AG08396 (cell line): ENCODE measurements at regions not wholly inside any gene's neighbourhood (a gene's known extent, or its start where the extent isn't known, plus 50 kb on each side); places are given as distances from the start of the nearest gene placed in this dataset.
"Not testable (repeated sequence)": the region's sequence is repeated elsewhere in the genome, so short reads cannot be mapped to it uniquely, and the experiment has no call there.

ENCODE experiments used
- DNase-seq: peaks from one replicate; pipeline ENCODE4 v3.0.0; 2012; ENCODE audit warnings: low spot score, mixed read lengths

DNA sequence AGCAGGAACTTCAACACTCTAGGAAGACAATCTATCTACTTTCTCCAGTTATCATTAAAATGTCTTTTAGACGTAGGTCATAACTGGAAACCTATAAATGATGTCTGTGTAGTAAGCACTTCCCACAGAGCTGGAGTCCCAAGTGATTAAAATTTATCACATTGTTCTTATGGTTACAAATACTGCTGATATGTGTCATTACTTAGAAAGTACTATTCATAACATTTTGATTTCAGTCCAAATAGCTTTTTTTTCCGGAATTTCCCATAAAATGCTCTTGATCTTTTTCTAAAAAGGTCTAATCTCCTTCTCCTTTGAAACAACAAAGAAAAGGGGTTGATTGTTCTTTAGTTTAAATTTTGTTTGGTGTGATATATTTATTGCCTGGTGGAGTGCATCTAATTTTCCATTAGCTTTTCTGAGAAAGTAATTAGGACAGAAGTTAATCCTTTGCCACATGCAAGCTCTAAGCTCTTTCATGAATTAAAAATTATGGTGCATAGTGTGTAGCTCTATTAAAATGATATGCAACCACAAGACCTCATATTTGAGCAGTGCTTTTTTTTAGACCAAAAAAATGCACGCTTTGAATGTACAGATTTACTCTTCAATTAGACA is 132.7 kb upstream of the TCF21 start:
- no peak for DNase-seq

DNA sequence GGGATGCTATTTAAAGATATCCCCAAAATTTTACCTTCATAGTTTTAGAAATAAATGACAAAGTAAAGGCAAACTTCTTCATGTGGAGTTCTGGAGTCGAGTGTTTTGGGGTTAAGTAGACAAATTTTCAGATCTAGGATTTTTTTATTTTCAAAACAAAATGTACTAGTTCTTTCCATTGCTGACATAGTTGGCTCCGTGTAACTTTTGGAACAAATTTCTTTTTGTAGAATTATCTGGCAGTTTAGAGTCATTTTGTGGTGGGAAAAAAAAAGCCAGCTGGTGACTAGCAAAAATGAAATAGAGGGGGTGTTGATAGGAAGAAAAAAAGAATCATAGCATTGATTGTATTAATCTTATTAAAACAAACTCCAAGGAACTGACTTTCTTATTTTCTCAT is 131.6 kb upstream of the TCF21 start:
- DNase-seq, result no peak

- DNase-seq, result no peak
Observed at GRCh38 chr6:133758815-133759335, 130.0 kb upstream of the TCF21 start.

DNA sequence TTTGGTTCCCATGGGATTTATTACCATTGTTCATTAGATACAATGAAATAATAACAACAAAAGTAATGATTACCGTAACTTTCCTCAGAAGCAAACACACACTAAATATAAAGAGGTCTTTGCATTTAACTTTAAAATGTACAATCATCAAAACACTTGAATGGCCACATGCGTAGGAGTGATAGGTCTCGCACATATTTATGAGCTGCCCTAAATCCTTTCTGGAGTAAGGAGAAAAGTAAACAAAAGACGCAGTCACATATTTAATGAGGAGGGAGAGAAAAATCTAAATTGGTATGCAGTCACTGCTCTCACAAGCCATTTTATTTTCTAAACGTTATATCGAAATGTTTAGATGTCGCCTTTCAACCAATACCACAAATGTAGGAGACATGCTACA is 129.4 kb upstream of the TCF21 start:
- no peak for DNase-seq

DNA sequence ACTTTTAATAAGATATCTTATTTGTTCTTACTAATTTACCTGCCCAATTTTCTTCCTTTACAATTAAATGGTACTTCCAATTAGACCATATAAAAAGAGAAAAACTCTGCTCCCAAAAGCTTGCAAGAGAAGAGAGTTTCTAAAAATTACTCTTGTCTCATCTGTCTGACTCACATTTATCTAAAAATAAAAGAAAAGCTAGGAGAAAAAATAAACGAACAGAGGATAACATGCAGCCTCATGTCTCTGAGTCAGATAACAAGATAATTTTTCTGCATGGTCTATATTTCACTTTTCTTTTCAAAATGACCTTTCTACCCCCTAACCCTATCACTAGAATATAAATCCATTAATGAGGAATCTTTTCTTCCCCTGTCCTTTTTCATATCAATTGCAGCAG is 127.2 kb upstream of the TCF21 start:
- peak; percentile 34 for DNase-seq

GRCh38 chr6:133764008-133764753 is 124.7 kb upstream of the TCF21 start:
- peak; percentile 30 for DNase-seq

- no peak for DNase-seq
Observed at GRCh38 chr6:133764754-133765208, 124.1 kb upstream of the TCF21 start.

- no peak for DNase-seq
Observed at GRCh38 chr6:133767357-133767970, 121.4 kb upstream of the TCF21 start.

GRCh38 chr6:133768656-133769295 is 120.1 kb upstream of the TCF21 start:
- DNase-seq, result no peak

- DNase-seq, result no peak
Observed at GRCh38 chr6:133769463-133769862, 119.5 kb upstream of the TCF21 start.

- no peak for DNase-seq
Observed at GRCh38 chr6:133772567-133772966, 116.3 kb upstream of the TCF21 start.

DNA sequence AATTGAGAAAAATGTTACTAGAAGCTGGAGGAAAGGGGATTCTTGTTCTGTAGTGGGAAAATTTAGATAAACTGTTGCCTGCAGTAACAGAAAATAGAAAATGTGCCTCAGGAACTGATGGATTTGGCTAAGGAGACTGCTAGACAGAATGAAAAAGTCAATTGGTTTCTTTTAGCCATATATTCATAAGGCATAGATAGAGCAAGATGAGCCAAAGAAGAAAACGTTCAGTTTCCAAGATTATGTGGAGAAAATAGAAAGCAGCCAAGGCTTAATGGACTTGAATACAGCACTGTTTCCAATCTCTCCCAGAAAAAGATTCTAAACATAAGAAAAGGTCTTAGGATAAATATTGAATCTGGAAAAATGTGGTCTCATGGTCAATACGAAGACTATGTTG is 115.1 kb upstream of the TCF21 start:
- DNase-seq, result no peak

DNA sequence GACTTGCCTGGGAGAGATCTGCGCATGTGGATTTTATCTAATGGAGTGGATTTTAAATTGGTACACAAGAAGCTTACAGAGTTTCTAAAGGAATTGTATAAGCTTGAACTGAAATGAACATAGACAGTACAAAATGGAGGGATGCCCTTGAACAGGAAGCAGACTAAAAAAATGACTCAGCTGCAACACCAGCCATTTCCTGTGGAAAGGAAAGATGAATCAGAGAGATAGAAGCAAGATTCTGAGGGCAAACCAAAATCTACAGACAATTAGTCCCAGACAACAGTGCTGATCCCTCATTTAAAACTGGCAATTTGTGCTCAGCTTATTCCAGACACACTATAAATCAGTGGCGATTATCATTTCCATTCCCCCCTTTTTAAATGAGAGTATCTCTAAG is 114.6 kb upstream of the TCF21 start:
- peak; percentile 9 for DNase-seq

DNA sequence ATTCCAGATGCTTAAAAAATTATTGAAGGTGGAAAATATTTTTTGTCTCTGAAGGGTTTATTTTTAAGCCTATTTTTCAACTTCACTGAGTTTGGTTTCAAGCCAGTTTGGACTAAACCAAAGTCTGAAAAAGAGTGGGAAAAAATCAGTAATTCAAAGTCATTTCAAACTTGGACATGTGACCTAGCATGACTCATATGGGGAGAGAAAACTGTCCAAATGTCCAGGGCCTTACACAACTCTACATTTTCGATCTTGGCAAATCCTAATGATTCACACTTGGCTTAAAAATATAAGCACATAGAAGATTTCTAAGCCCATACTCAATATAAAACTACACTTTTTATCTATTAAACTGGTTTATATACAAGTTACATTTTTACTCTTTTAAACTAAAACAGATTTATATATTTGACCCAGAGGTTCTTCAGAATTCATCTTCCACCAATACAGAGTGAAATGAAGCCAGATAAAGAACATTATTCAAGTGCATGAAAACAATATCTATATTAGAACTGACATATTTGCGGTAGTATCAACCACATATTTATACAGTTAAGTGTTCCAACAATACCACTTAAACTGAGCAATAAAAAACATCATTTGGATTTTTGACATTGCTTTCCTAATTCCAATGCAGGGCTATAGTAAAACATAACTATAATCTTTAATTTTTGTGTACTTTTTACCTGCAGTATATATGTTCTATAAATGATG is 110.3 kb upstream of the TCF21 start:
- DNase-seq, result peak; percentile 44

GRCh38 chr6:133779916-133780695 is 108.8 kb upstream of the TCF21 start:
- DNase-seq, result no peak

DNA sequence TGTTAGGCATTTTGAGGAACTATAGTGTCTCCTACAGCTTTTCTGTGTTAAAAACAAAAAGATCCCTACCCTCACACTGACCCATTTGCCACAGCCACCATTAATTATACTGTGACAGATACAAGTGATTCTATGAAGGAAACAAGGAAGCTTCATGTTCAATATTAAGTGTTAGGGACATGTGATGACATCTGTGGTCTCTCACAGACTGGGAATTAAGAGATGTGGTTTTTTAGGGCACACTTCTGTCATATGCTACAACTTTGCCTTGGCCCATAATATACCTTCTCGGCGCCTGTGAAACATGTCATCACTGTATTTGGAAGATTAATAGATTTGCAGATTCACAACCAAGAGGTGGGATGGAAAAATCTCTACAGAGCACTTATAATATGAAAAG is 102.9 kb upstream of the TCF21 start:
- DNase-seq, result no peak

GRCh38 chr6:133787122-133787521 is 101.8 kb upstream of the TCF21 start:
- no peak for DNase-seq

GRCh38 chr6:133787859-133788505 is 100.9 kb upstream of the TCF21 start:
- DNase-seq, result no peak

DNA sequence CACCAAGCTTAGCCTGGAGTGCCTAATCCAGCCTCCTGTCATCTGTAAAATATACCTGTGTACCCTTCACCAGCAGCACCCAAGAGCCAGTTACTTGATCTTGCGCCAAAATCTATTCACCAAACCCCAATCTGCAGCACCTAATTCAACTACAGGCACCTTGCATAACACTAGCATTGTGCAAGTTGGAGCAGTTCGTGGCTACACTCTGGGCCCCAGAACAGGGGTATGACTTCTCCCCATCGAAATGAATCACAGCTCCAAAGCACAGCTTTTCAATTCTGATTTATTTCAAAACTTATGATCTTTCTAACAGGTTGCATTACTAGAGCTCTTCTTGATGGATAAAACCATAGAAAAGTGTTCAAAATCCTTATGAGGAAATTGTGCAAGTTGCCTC is 100.4 kb upstream of the TCF21 start:
- DNase-seq, result no peak

DNA sequence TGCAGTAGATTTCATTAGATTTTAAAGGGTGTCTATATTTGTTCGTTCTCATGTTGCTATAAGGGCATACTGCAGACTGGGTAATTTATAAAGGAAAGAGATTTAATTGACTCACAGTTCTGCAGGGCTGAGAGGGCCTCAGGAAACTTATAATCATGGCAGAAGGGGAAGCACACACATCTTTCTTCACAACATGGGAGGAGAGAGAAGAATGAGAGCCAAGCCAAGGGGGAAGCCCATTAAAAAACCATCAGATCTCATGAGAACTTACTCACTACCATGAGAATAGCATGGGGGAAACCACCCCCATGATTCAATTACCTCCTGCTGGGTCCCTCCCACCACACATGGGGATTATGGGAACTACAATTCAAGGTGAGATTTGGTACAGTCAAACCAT is 99.5 kb upstream of the TCF21 start:
- DNase-seq, result not testable (repeated sequence)

GRCh38 chr6:133790756-133791155 is 98.2 kb upstream of the TCF21 start:
- not testable (repeated sequence) for DNase-seq
